SK-N-SH treated with all-trans-retinoic acid at 6 μM for 48 hours (cell line): ENCODE measurements at regions not wholly inside any gene's neighbourhood (a gene's known extent, or its start where the extent isn't known, plus 50 kb on each side); places are given as distances from the start of the nearest gene placed in this dataset.

Experiments used
- ATAC-seq: fragments of 200-7000 bp; cut with Tn5 transposase; 3 replicates; pipeline ENCODE4 v1.9.1; 2020; ENCODE audit warnings: mild to moderate bottlenecking, moderate library complexity
- ARNTL ChIP-seq: fragments of 450-650 bp; formaldehyde crosslinking; IDR thresholded peaks from 2 replicates; pipeline ENCODE4 v1.5.0; 2020; ENCODE audit warnings: low read depth, mild to moderate bottlenecking, moderate library complexity, borderline replicate concordance
- BACH2 ChIP-seq: fragments of 250-450 bp; sonication (Bioruptor Pico); IDR thresholded peaks from 2 replicates; pipeline ENCODE4 v1.9.0; 2021; ENCODE audit warnings: mild to moderate bottlenecking, borderline replicate concordance
- CSDC2 ChIP-seq: fragments of 250-450 bp; sonication (Bioruptor Pico); IDR thresholded peaks from 2 replicates; pipeline ENCODE4 v1.5.0; 2020; ENCODE audit warnings: mild to moderate bottlenecking, moderate library complexity
- ESRRG ChIP-seq: fragments of 250-450 bp; sonication (Bioruptor Pico); IDR thresholded peaks from 2 replicates; pipeline ENCODE4 v1.6.1; 2021; ENCODE audit warnings: mild to moderate bottlenecking
- GLIS3 ChIP-seq: fragments of 250-450 bp; sonication (Bioruptor Pico); IDR thresholded peaks from 2 replicates; pipeline ENCODE4 v1.5.0; 2020; ENCODE audit warnings: mild to moderate bottlenecking, moderate library complexity
- ISL1 ChIP-seq: fragments of 250-450 bp; sonication (Bioruptor Pico); IDR thresholded peaks from 2 replicates; pipeline ENCODE4 v2.1.2; 2022; ENCODE audit warnings: mild to moderate bottlenecking, moderate library complexity
- OSR1 ChIP-seq: fragments of 250-450 bp; sonication (Bioruptor Pico); IDR thresholded peaks from 2 replicates; pipeline ENCODE4 v1.8.0; 2022; ENCODE audit warnings: moderate library complexity, mild to moderate bottlenecking, inconsistent platforms
- PPARA ChIP-seq: fragments of 250-450 bp; sonication (Bioruptor Pico); IDR thresholded peaks from 2 replicates; pipeline ENCODE4 v1.5.0; 2020; ENCODE audit warnings: mild to moderate bottlenecking, borderline replicate concordance
- SNAI2 ChIP-seq: fragments of 250-450 bp; sonication (Bioruptor Pico); IDR thresholded peaks from 2 replicates; pipeline ENCODE4 v1.5.0; 2020; ENCODE audit warnings: mild to moderate bottlenecking, moderate library complexity
- TCF4 ChIP-seq: fragments of 250-450 bp; sonication (Bioruptor Pico); IDR thresholded peaks from 2 replicates; pipeline ENCODE4 v1.8.0; 2021; ENCODE audit warnings: mild to moderate bottlenecking, moderate library complexity, borderline replicate concordance
- TOX ChIP-seq: fragments of 250-450 bp; sonication (Bioruptor Pico); IDR thresholded peaks from 2 replicates; pipeline ENCODE4 v1.8.0; 2021; ENCODE audit warnings: mild to moderate bottlenecking, moderate library complexity, borderline replicate concordance
- ZC3H10 ChIP-seq: fragments of 250-450 bp; sonication (Bioruptor Pico); IDR thresholded peaks from 2 replicates; pipeline ENCODE4 v1.5.1; 2021; ENCODE audit warnings: mild to moderate bottlenecking, moderate library complexity
- ZFP3 ChIP-seq: fragments of 250-450 bp; sonication (Bioruptor Pico); IDR thresholded peaks from 2 replicates; pipeline ENCODE4 v1.5.0; 2020; ENCODE audit warnings: mild to moderate bottlenecking, moderate library complexity
- ZFP30 ChIP-seq: fragments of 450-650 bp; formaldehyde crosslinking; IDR thresholded peaks from 2 replicates; pipeline ENCODE4 v1.5.0; 2022; ENCODE audit warnings: mild to moderate bottlenecking, moderate library complexity
- ZNF565 ChIP-seq: fragments of 450-650 bp; formaldehyde crosslinking; conservative IDR thresholded peaks from 2 replicates; pipeline ENCODE4 v1.5.0; 2020; ENCODE audit warnings: low read depth, mild to moderate bottlenecking, moderate library complexity
- ZNF70 ChIP-seq: fragments of 450-650 bp; formaldehyde crosslinking; IDR thresholded peaks from 2 replicates; pipeline ENCODE4 v1.5.0; 2020; ENCODE audit warnings: mild to moderate bottlenecking, moderate library complexity
- ZNF8 ChIP-seq: fragments of 450-650 bp; formaldehyde crosslinking; IDR thresholded peaks from 2 replicates; pipeline ENCODE4 v1.5.0; 2020; ENCODE audit warnings: mild to moderate bottlenecking, moderate library complexity
- TF ChIP-seq, protein P1 (sequence below): fragments of 250-450 bp; sonication (Bioruptor Pico); IDR thresholded peaks from 2 replicates; pipeline ENCODE4 v1.5.1; 2020; ENCODE audit warnings: low read depth, mild to moderate bottlenecking, moderate library complexity
- TF ChIP-seq, protein P2 (sequence below): fragments of 250-450 bp; sonication (Bioruptor Pico); IDR thresholded peaks from 2 replicates; pipeline ENCODE4 v1.8.0; 2020; ENCODE audit warnings: mild to moderate bottlenecking, moderate library complexity, borderline replicate concordance
- TF ChIP-seq, protein P3 (sequence below): fragments of 250-450 bp; sonication (Bioruptor Pico); IDR thresholded peaks from 2 replicates; pipeline ENCODE4 v1.5.0; 2020; ENCODE audit warnings: mild to moderate bottlenecking, moderate library complexity
- TF ChIP-seq, protein P4 (sequence below): fragments of 250-450 bp; sonication (Bioruptor Pico); IDR thresholded peaks from 2 replicates; pipeline ENCODE4 v1.8.0; 2021; ENCODE audit warnings: low read depth, mild to moderate bottlenecking, moderate library complexity, borderline replicate concordance

DNA sequence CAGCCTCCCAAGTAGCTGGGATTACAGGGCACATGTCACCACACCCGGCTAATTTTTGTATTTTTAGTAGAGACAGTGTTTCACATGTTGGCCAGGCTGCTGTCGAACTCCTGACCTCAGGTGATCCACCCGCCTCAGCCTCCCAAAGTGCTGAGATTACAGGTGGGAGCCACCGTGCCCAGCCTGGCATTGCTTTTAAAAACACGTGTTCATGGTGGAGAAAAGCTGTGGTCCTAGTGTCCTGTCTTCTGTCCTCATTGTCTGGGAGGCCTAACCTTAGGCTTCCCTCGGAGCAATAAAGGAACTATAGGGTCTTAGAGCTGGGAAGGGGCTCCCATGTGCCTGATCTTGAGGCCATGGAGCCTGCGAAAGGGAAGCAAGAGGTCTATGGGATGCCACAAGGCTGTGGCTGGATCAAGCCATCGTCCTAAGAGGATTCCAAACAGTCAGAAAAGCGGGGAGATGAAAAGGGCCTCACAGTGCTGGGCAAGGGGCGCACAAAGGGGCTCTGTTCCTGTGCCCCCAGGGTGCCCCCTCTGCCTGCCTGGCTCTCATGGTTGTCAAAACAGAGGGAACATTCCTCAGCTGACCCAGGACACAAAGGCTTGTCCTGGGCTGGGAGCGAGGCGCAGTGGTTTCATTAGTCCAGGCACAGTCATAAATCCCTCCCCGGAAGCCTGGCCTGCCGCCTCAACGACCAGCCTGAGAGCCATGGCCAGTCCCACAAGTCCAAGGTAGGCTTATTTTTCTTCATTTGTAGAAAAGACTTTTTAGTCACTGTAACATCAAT lies 106.6 kb upstream of the TNS3 start:
- no peak for TF ChIP-seq ARNTL
- TF ChIP-seq, protein P1, sequence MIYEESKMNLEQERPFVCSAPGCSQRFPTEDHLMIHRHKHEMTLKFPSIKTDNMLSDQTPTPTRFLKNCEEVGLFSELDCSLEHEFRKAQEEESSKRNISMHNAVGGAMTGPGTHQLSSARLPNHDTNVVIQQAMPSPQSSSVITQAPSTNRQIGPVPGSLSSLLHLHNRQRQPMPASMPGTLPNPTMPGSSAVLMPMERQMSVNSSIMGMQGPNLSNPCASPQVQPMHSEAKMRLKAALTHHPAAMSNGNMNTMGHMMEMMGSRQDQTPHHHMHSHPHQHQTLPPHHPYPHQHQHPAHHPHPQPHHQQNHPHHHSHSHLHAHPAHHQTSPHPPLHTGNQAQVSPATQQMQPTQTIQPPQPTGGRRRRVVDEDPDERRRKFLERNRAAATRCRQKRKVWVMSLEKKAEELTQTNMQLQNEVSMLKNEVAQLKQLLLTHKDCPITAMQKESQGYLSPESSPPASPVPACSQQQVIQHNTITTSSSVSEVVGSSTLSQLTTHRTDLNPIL (CRISPR knock-in tag) = no peak
- no peak for TF ChIP-seq ZNF70 (CRISPR knock-in tag)
- no peak for TF ChIP-seq ZFP30 (CRISPR knock-in tag)
- no peak for TF ChIP-seq TOX (CRISPR knock-in tag)
- TF ChIP-seq ZNF8 (CRISPR knock-in tag) = no peak
- TF ChIP-seq OSR1 (CRISPR knock-in tag) = no peak
- TF ChIP-seq, protein P2, sequence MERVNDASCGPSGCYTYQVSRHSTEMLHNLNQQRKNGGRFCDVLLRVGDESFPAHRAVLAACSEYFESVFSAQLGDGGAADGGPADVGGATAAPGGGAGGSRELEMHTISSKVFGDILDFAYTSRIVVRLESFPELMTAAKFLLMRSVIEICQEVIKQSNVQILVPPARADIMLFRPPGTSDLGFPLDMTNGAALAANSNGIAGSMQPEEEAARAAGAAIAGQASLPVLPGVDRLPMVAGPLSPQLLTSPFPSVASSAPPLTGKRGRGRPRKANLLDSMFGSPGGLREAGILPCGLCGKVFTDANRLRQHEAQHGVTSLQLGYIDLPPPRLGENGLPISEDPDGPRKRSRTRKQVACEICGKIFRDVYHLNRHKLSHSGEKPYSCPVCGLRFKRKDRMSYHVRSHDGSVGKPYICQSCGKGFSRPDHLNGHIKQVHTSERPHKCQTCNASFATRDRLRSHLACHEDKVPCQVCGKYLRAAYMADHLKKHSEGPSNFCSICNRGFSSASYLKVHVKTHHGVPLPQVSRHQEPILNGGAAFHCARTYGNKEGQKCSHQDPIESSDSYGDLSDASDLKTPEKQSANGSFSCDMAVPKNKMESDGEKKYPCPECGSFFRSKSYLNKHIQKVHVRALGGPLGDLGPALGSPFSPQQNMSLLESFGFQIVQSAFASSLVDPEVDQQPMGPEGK (CRISPR knock-in tag) = no peak
- TF ChIP-seq BACH2 = no peak
- no peak for TF ChIP-seq ISL1 (CRISPR knock-in tag)
- TF ChIP-seq, protein P3, sequence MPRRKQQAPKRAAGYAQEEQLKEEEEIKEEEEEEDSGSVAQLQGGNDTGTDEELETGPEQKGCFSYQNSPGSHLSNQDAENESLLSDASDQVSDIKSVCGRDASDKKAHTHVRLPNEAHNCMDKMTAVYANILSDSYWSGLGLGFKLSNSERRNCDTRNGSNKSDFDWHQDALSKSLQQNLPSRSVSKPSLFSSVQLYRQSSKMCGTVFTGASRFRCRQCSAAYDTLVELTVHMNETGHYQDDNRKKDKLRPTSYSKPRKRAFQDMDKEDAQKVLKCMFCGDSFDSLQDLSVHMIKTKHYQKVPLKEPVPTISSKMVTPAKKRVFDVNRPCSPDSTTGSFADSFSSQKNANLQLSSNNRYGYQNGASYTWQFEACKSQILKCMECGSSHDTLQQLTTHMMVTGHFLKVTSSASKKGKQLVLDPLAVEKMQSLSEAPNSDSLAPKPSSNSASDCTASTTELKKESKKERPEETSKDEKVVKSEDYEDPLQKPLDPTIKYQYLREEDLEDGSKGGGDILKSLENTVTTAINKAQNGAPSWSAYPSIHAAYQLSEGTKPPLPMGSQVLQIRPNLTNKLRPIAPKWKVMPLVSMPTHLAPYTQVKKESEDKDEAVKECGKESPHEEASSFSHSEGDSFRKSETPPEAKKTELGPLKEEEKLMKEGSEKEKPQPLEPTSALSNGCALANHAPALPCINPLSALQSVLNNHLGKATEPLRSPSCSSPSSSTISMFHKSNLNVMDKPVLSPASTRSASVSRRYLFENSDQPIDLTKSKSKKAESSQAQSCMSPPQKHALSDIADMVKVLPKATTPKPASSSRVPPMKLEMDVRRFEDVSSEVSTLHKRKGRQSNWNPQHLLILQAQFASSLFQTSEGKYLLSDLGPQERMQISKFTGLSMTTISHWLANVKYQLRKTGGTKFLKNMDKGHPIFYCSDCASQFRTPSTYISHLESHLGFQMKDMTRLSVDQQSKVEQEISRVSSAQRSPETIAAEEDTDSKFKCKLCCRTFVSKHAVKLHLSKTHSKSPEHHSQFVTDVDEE (CRISPR knock-in tag) = no peak
- no peak for TF ChIP-seq ZC3H10 (CRISPR knock-in tag)
- TF ChIP-seq, protein P4, sequence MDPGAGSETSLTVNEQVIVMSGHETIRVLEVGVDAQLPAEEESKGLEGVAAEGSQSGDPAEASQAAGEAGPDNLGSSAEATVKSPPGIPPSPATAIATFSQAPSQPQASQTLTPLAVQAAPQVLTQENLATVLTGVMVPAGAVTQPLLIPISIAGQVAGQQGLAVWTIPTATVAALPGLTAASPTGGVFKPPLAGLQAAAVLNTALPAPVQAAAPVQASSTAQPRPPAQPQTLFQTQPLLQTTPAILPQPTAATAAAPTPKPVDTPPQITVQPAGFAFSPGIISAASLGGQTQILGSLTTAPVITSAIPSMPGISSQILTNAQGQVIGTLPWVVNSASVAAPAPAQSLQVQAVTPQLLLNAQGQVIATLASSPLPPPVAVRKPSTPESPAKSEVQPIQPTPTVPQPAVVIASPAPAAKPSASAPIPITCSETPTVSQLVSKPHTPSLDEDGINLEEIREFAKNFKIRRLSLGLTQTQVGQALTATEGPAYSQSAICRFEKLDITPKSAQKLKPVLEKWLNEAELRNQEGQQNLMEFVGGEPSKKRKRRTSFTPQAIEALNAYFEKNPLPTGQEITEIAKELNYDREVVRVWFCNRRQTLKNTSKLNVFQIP = no peak
- no peak for TF ChIP-seq ZNF565 (CRISPR knock-in tag)
- no peak for TF ChIP-seq ZFP3
- TF ChIP-seq CSDC2 = no peak
- no peak for TF ChIP-seq GLIS3 (CRISPR knock-in tag)
- TF ChIP-seq ESRRG (CRISPR knock-in tag) = no peak
- ATAC-seq = no peak

DNA sequence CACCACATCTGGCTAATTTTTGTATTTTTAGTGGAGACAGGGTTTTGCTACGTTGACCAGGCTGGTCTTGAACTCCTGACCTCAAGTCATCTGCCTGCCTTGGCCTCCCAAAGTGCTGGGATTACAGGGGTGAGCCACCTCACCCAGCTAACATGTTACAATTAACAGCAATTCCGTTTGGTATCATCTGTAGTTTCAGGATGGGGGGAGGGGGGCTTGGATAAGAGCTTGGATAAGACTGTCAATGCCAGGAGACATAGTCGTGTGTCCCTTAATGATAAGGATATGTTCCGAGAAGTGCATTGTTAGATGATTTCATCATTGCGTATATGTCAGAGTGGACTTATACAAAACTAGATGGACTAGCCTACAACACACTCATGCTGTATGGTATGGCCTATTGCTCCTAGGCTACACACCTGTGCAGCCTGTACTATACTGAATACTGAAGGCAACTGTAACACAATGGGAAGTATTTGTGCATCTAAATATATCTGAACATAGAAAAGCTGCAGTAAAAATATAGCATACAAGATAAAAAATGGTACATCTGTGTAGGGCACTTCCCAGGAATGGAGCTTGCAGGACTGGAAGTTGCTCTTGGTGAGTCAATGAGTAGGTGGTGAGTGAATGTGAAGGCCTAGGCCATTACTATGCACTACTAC lies 103.9 kb upstream of the TNS3 start:
- TF ChIP-seq BACH2 (no peak), GLIS3 (CRISPR knock-in tag) (no peak), SNAI2 (CRISPR knock-in tag) (no peak), ZC3H10 (CRISPR knock-in tag) (no peak), ZFP30 (CRISPR knock-in tag) (no peak), PPARA (CRISPR knock-in tag) (no peak), TCF4 (CRISPR knock-in tag) (no peak), ISL1 (CRISPR knock-in tag) (no peak), TOX (CRISPR knock-in tag) (no peak), CSDC2 (no peak), ZNF8 (CRISPR knock-in tag) (no peak), ZFP3 (no peak), OSR1 (CRISPR knock-in tag) (no peak), ESRRG (CRISPR knock-in tag) (no peak)
- TF ChIP-seq, protein P2 (CRISPR knock-in tag) = no peak
- TF ChIP-seq, protein P3 (CRISPR knock-in tag) = no peak
- TF ChIP-seq, protein P1 (CRISPR knock-in tag) = no peak
- no peak for ATAC-seq
